Cardiac fibroblast (primary cell): ENCODE measurements at regions not wholly inside any gene's neighbourhood (a gene's known extent, or its start where the extent isn't known, plus 50 kb on each side); places are given as distances from the start of the nearest gene placed in this dataset.

Source experiments
- DNase-seq, 2 donors: peaks; one replicate each; pipeline versions ENCODE4 v3.0.0 to v3.0.0-alpha.2; 2010; ENCODE audit warnings: low read depth in 2 of 2
- H3K4me3 ChIP-seq, 2 donors: replicated peaks in 1 of 2; 1 replicate in 1 of 2; 2 replicates in 1 of 2; pipeline ENCODE4 v1.5.1; 2011; ENCODE audit warnings: low read depth in 2 of 2, low read length in 2 of 2, mild to moderate bottlenecking in 2 of 2, moderate library complexity in 1 of 2
- TF ChIP-seq, protein P1 (sequence below): IDR thresholded peaks from one replicate; pipeline ENCODE4 v1.5.1; 2011; ENCODE audit warnings: low read depth, mild to moderate bottlenecking, low read length, inconsistent platforms

GRCh38 chr1:64417803-64418202, 52.1 kb upstream of the CACHD1 start:
- H3K4me3 ChIP-seq, result no peak overlapping the region
- TF ChIP-seq, protein P1, sequence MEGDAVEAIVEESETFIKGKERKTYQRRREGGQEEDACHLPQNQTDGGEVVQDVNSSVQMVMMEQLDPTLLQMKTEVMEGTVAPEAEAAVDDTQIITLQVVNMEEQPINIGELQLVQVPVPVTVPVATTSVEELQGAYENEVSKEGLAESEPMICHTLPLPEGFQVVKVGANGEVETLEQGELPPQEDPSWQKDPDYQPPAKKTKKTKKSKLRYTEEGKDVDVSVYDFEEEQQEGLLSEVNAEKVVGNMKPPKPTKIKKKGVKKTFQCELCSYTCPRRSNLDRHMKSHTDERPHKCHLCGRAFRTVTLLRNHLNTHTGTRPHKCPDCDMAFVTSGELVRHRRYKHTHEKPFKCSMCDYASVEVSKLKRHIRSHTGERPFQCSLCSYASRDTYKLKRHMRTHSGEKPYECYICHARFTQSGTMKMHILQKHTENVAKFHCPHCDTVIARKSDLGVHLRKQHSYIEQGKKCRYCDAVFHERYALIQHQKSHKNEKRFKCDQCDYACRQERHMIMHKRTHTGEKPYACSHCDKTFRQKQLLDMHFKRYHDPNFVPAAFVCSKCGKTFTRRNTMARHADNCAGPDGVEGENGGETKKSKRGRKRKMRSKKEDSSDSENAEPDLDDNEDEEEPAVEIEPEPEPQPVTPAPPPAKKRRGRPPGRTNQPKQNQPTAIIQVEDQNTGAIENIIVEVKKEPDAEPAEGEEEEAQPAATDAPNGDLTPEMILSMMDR, result no peak
- no peak for DNase-seq
